Spleen (tissue), 11 donors: ENCODE measurements at regions not wholly inside any gene's neighbourhood (a gene's known extent, or its start where the extent isn't known, plus 50 kb on each side); places are given as distances from the start of the nearest gene placed in this dataset.

Experiments used
- DNase-seq: peaks from one replicate; pipeline ENCODE4 v3.0.0-alpha.2; 2020
- H3K27ac ChIP-seq, 8 donors: fragments of 200-600 bp; sonication (generic) in 7 of 8; 1 replicate in 4 of 8; 2 replicates in 4 of 8; pipeline versions ENCODE4 v1.5.0 to v1.8.0; 2016 to 2021; ENCODE audit warnings: inconsistent platforms in 4 of 8, mild to moderate bottlenecking in 4 of 8, moderate library complexity in 1 of 8
- H3K27me3 ChIP-seq, 7 donors: fragments of 200-600 bp; sonication (generic) in 6 of 7; replicated peaks in 1 of 7; 1 replicate in 4 of 7; 2 replicates in 3 of 7; pipeline versions ENCODE4 v1.5.0 to v1.8.0; 2016 to 2021; ENCODE audit warnings: inconsistent platforms in 3 of 7, mild to moderate bottlenecking in 1 of 7
- H3K36me3 ChIP-seq, 6 donors: fragments of 200-600 bp; sonication (generic) in 5 of 6; 1 replicate in 4 of 6; 2 replicates in 2 of 6; pipeline versions ENCODE4 v1.5.0 to v1.8.0; 2016 to 2021; ENCODE audit warnings: inconsistent platforms in 2 of 6
- H3K4me1 ChIP-seq, 6 donors: fragments of 200-600 bp; sonication (generic) in 5 of 6; 1 replicate in 3 of 6; 2 replicates in 3 of 6; pipeline versions ENCODE4 v1.5.0 to v1.8.0; 2016 to 2021; ENCODE audit warnings: inconsistent platforms in 3 of 6
- H3K4me3 ChIP-seq, 8 donors: fragments of 200-600 bp; sonication (generic) in 7 of 8; 1 replicate in 4 of 8; 2 replicates in 4 of 8; pipeline versions ENCODE4 v1.5.0 to v1.8.0; 2016 to 2021; ENCODE audit warnings: inconsistent platforms in 4 of 8, mild to moderate bottlenecking in 4 of 8, moderate library complexity in 2 of 8
- H3K9me3 ChIP-seq, 8 donors: fragments of 200-600 bp; sonication (generic) in 7 of 8; 1 replicate in 4 of 8; 2 replicates in 4 of 8; pipeline versions ENCODE4 v1.5.0 to v1.8.0; 2016 to 2021; ENCODE audit warnings: inconsistent platforms in 4 of 8
- POLR2A ChIP-seq, 3 donors: fragments of 450-650 bp; IDR thresholded peaks; one replicate each; pipeline ENCODE4 v1.5.1; 2017; ENCODE audit warnings: antibody characterized with exemption in 3 of 3, mild to moderate bottlenecking in 1 of 3
- POLR2AphosphoS5 ChIP-seq, 3 donors: sonication (generic); formaldehyde crosslinking; IDR thresholded peaks; one replicate each; pipeline ENCODE4 v1.5.1; 2017; ENCODE audit warnings: antibody characterized with exemption in 3 of 3
- WGBS, 5 donors: extraction: QIAGEN DNeasy Blood & Tissue Kit in 3 of 5; methylation state at CpG; one replicate each; pipeline versions ENCODE4 v1.1.5 to v1.1.7; 2013 to 2018; 5-methylcytosine and 5-hydroxymethylcytosine counted together
- intact Hi-C: fragments of 100-400 bp; cut with DNase I; formaldehyde crosslinking; loops from one replicate; pipeline ENCODE4 v1.15.0; 2023; ENCODE audit warnings: low total_unique reads
- TF ChIP-seq, protein P1 (sequence below), 11 experiments: fragments of 200-600 bp in 7 of 11; fragments of 450-650 bp in 4 of 11; sonication (generic) in 4 of 11; IDR thresholded peaks in 8 of 11; conservative IDR thresholded peaks in 3 of 11; 1 replicate in 7 of 11; 2 replicates in 4 of 11; pipeline versions ENCODE4 v1.4.0 to v1.8.0; 2016 to 2021; ENCODE audit warnings: antibody characterized with exemption in 11 of 11, inconsistent platforms in 4 of 11, mild to moderate bottlenecking in 1 of 11
- donor health status: healthy with polysubstance abuse.
- donor health status: DM: no; HTN: no; CAD: no; lungs with moderate emphysema.
- donor health status: DM: no; HTN: no; CAD: no.
- donor health status: Bipolar disorder and iron deficiency.
- donor health status: healthy.
- donor health status: DM: no; HTN: no; CAD: no.
- donor health status: DM: yes; HTN: yes; CAD: no.

DNA sequence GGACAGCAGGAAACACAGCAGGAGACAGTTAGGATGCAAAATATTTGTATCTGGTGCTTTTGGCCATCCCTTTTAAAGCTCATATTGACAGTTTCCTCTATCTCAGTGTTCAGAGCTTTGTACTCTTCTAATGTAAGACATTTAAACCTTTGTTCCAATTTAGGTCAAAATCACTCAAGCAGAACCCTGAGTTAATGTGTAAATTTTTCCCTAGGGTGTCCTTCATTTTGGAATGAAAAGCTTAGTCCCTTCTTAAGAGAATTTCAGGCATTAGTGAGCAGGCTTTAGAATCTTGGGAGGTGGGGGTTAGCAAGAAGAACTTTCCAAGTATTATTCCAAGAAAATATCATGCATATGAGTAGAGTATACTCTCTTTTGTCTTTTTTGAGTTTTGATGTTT, 188.7 kb downstream of the GBA3 start:
- H3K4me3 ChIP-seq: no peak overlapping the region
- TF ChIP-seq POLR2A (IDR thresholded peaks at IDR 0.05): no peak
- no peak for TF ChIP-seq POLR2AphosphoS5 (IDR thresholded peaks at IDR 0.05)
- TF ChIP-seq, protein P1, sequence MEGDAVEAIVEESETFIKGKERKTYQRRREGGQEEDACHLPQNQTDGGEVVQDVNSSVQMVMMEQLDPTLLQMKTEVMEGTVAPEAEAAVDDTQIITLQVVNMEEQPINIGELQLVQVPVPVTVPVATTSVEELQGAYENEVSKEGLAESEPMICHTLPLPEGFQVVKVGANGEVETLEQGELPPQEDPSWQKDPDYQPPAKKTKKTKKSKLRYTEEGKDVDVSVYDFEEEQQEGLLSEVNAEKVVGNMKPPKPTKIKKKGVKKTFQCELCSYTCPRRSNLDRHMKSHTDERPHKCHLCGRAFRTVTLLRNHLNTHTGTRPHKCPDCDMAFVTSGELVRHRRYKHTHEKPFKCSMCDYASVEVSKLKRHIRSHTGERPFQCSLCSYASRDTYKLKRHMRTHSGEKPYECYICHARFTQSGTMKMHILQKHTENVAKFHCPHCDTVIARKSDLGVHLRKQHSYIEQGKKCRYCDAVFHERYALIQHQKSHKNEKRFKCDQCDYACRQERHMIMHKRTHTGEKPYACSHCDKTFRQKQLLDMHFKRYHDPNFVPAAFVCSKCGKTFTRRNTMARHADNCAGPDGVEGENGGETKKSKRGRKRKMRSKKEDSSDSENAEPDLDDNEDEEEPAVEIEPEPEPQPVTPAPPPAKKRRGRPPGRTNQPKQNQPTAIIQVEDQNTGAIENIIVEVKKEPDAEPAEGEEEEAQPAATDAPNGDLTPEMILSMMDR (IDR thresholded peaks at IDR 0.05 in 8 of 11, conservative IDR thresholded peaks at IDR 0.05 in 3 of 11): no peak
- H3K27ac ChIP-seq: no peak overlapping the region
- intact Hi-C loops: no loop called here
- no peaks in the 10 kb centered on the region for H3K4me1 ChIP-seq
- H3K36me3 ChIP-seq: no peaks in the 10 kb centered on the region
- H3K9me3 ChIP-seq: no peaks in the 10 kb centered on the region
- no peak for DNase-seq
- H3K27me3 ChIP-seq: no peaks in the 10 kb centered on the region

DNA sequence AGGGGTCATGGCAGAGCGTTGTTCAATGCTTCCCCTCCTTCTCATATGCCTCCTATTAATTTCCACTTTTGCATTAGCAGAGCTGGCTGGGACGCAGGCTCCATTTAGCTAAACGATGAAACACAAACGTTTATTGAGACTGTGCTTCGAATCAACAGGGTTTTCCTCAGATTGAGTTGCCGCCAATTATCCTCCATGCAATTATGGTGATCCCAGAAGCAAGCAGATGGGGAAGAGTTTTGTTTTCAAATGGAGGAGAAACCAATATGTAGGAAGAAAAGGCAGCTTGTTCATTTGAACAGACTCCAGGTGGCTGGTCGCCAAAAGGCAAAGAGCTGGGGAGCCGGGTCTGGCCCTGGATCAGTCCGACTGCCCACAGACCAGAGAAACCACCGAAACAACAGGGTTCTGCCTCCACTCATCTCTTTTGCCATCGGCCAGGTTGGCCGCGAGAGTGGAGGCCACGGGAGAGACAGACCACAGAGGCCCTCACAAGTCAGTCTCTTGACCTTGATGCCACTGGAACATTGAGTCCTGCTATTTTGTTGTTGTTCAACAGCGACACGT, 184.8 kb downstream of the GBA3 start:
- no peaks in the 10 kb centered on the region for H3K36me3 ChIP-seq
- no peaks in the 10 kb centered on the region for H3K27me3 ChIP-seq
- DNase-seq: no peak
- H3K4me3 ChIP-seq: no peak overlapping the region
- TF ChIP-seq, protein P1 (IDR thresholded peaks at IDR 0.05 in 8 of 11, conservative IDR thresholded peaks at IDR 0.05 in 3 of 11): no peak
- no peak for TF ChIP-seq POLR2AphosphoS5 (IDR thresholded peaks at IDR 0.05)
- TF ChIP-seq POLR2A (IDR thresholded peaks at IDR 0.05): no peak
- WGBS, 5 donors: 82 to 89% (median 85%) methylated on average over 16 of the region's 16 CpGs
- intact Hi-C loops: no loop called here
- H3K27ac ChIP-seq: no peak overlapping the region
- H3K4me1 ChIP-seq: no peaks in the 10 kb centered on the region
- H3K9me3 ChIP-seq: peaks cover 0 to 3% (median 0%) of the 10 kb centered on the region in 8 donors

DNA sequence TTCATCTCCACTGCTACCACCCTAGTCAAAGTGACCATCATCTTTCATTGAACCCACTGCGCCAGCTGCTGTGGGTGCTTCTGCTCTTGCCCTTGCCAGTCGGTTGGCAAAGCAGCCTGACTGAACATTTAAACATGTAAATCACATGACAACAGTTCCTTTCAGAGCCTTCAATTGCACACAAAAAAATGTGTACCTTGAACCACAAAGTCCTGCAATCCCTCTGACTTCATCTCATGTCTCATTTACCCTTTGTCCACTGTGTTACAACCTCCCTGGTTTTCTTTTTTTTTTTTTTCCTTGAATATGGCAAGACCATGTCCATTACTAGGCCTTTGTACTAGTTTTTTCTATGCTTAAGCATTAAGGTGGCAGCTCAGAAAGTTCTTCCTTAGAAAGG, 183.5 kb downstream of the GBA3 start:
- Histone ChIP-seq H3K9me3 (peaks cover 0 to 3% (median 0%) of the 10 kb centered on the region in 8 donors), H3K27me3 (no peaks in the 10 kb centered on the region), H3K36me3 (no peaks in the 10 kb centered on the region), H3K4me1 (no peaks in the 10 kb centered on the region), H3K4me3 (no peak overlapping the region), H3K27ac (no peak overlapping the region)
- intact Hi-C loops: no loop called here
- WGBS, 5 donors: 78 to 92% (median 88%) methylated on average over 2 of the region's 2 CpGs
- TF ChIP-seq, protein P1 (IDR thresholded peaks at IDR 0.05 in 8 of 11, conservative IDR thresholded peaks at IDR 0.05 in 3 of 11): no peak
- TF ChIP-seq POLR2A (IDR thresholded peaks at IDR 0.05) (no peak), POLR2AphosphoS5 (IDR thresholded peaks at IDR 0.05) (no peak)
- DNase-seq: no peak

DNA sequence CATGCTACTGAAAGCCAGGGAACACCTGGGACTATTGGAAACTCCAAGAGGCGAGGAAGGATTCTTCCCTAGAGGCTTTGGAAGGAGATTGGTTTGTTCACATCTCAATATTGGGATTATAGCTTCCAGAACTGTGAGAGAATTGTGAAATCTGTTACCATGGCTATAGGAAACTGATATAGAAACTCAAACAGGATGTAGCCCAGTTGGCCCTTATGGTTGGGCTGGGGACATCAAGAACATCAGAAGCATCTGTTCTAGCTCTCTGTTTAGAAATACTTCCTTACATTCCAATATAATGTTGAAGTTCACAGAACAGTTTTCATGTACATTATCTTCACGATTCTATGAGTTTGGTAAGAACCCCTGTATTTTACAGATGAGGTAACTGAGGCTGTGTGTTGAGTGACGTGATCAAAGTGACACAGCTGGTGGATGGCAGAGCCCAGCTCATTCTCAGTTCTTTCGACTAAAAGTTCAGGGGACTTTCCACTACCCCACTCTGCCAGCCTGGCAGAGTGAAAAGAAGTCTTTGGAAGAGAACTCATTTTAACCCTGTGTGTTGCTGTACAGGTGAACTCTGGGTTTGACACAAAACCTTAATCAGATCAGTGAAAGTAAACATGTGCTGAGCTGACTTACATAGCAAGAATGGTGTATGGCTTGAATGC, 183.0 kb downstream of the GBA3 start:
- Histone ChIP-seq H3K27me3 (no peaks in the 10 kb centered on the region), H3K36me3 (no peaks in the 10 kb centered on the region), H3K4me3 (no peak overlapping the region), H3K4me1 (no peaks in the 10 kb centered on the region), H3K9me3 (peaks cover 0 to 3% (median 0%) of the 10 kb centered on the region in 8 donors), H3K27ac (no peak overlapping the region)
- no peak for DNase-seq
- intact Hi-C loops: no loop called here
- no peak for TF ChIP-seq POLR2A (IDR thresholded peaks at IDR 0.05)
- TF ChIP-seq, protein P1 (IDR thresholded peaks at IDR 0.05 in 8 of 11, conservative IDR thresholded peaks at IDR 0.05 in 3 of 11): no peak
- no peak for TF ChIP-seq POLR2AphosphoS5 (IDR thresholded peaks at IDR 0.05)
- WGBS, 5 donors: 72 to 86% (median 76%) methylated on average over 4 of the region's 4 CpGs
